ENCODE measurements at regions not wholly inside any gene's neighbourhood (a gene's known extent, or its start where the extent isn't known, plus 50 kb on each side); places are given as distances from the start of the nearest gene placed in this dataset.
"Not testable (repeated sequence)": the region's sequence is repeated elsewhere in the genome, so short reads cannot be mapped to it uniquely, and the experiment has no call there.

- Mint-ChIP-seq H3K4me1 (peaks cover 11% of the 10 kb centered on the region), H3K4me3 (no peak overlapping the region), H3K27ac (ENCODE audit: unreplicated experiment) (no peak overlapping the region), H3K27me3 (ENCODE audit: low read depth) (no peaks in the 10 kb centered on the region), H3K9me3 (no peaks in the 10 kb centered on the region), H3K36me3 (ENCODE audit: low read depth) (no peaks in the 10 kb centered on the region)
- DNase-seq (ENCODE audit: low read depth, low spot score): no peak
- TF ChIP-seq CTCF (conservative IDR thresholded peaks at IDR 0.05): no peak
These were observed 274.7 kb downstream of the PDCD6IP start for GRCh38 chr3:34073111-34073510.

GRCh38 chr3:34073961-34074360 is 275.5 kb downstream of the PDCD6IP start:
- no peak for TF ChIP-seq CTCF (conservative IDR thresholded peaks at IDR 0.05)
- H3K27ac Mint-ChIP-seq (ENCODE audit: unreplicated experiment): no peak overlapping the region
- no peak for DNase-seq (ENCODE audit: low read depth, low spot score)
- H3K9me3 Mint-ChIP-seq: no peaks in the 10 kb centered on the region
- no peaks in the 10 kb centered on the region for H3K27me3 Mint-ChIP-seq (ENCODE audit: low read depth)
- H3K36me3 Mint-ChIP-seq (ENCODE audit: low read depth): no peaks in the 10 kb centered on the region
- H3K4me1 Mint-ChIP-seq: peaks cover 17% of the 10 kb centered on the region
- H3K4me3 Mint-ChIP-seq: no peak overlapping the region

GRCh38 chr3:34075975-34076374 is 277.5 kb downstream of the PDCD6IP start:
- Mint-ChIP-seq H3K36me3 (ENCODE audit: low read depth) (no peaks in the 10 kb centered on the region), H3K27me3 (ENCODE audit: low read depth) (no peaks in the 10 kb centered on the region), H3K9me3 (no peaks in the 10 kb centered on the region), H3K4me3 (no peak overlapping the region), H3K27ac (ENCODE audit: unreplicated experiment) (no peak overlapping the region), H3K4me1 (peaks cover 17% of the 10 kb centered on the region)
- TF ChIP-seq CTCF (conservative IDR thresholded peaks at IDR 0.05): no peak
- no peak for DNase-seq (ENCODE audit: low read depth, low spot score)

- Mint-ChIP-seq H3K27me3 (ENCODE audit: low read depth) (no peaks in the 10 kb centered on the region), H3K4me1 (peaks cover 17% of the 10 kb centered on the region), H3K4me3 (no peak overlapping the region), H3K27ac (ENCODE audit: unreplicated experiment) (no peak overlapping the region), H3K9me3 (no peaks in the 10 kb centered on the region), H3K36me3 (ENCODE audit: low read depth) (no peaks in the 10 kb centered on the region)
- DNase-seq (ENCODE audit: low read depth, low spot score): no peak
- TF ChIP-seq CTCF (conservative IDR thresholded peaks at IDR 0.05): no peak
These were observed 279.2 kb downstream of the PDCD6IP start for GRCh38 chr3:34077417-34078195.

GRCh38 chr3:34078418-34078817 is 280.0 kb downstream of the PDCD6IP start:
- H3K27me3 Mint-ChIP-seq (ENCODE audit: low read depth): no peaks in the 10 kb centered on the region
- peaks cover 11% of the 10 kb centered on the region for H3K4me1 Mint-ChIP-seq
- no peak overlapping the region for H3K4me3 Mint-ChIP-seq
- no peaks in the 10 kb centered on the region for H3K36me3 Mint-ChIP-seq (ENCODE audit: low read depth)
- H3K27ac Mint-ChIP-seq (ENCODE audit: unreplicated experiment): no peak overlapping the region
- H3K9me3 Mint-ChIP-seq: no peaks in the 10 kb centered on the region
- no peak for TF ChIP-seq CTCF (conservative IDR thresholded peaks at IDR 0.05)
- DNase-seq (ENCODE audit: low read depth, low spot score): no peak

GRCh38 chr3:34079849-34080248 is 281.4 kb downstream of the PDCD6IP start:
- not testable (repeated sequence) for H3K4me3 Mint-ChIP-seq; H3K27ac Mint-ChIP-seq (ENCODE audit: unreplicated experiment)

GRCh38 chr3:34090379-34090778 is 291.9 kb downstream of the PDCD6IP start:
- not testable (repeated sequence) for H3K4me3 Mint-ChIP-seq; H3K4me1 Mint-ChIP-seq; DNase-seq (ENCODE audit: low read depth, low spot score); H3K27me3 Mint-ChIP-seq (ENCODE audit: low read depth); H3K27ac Mint-ChIP-seq (ENCODE audit: unreplicated experiment); H3K9me3 Mint-ChIP-seq; H3K36me3 Mint-ChIP-seq (ENCODE audit: low read depth)

More at GRCh38 chr3:34079849-34080248, 281.4 kb downstream of the PDCD6IP start:
- not testable (repeated sequence) for DNase-seq (ENCODE audit: low read depth, low spot score); H3K4me1 Mint-ChIP-seq; H3K27me3 Mint-ChIP-seq (ENCODE audit: low read depth); H3K9me3 Mint-ChIP-seq; H3K36me3 Mint-ChIP-seq (ENCODE audit: low read depth)
